ENCODE measurements at regions not wholly inside any gene's neighbourhood (a gene's known extent, or its start where the extent isn't known, plus 50 kb on each side); places are given as distances from the start of the nearest gene placed in this dataset.
"Not testable (repeated sequence)": the region's sequence is repeated elsewhere in the genome, so short reads cannot be mapped to it uniquely, and the experiment has no call there.

GRCh38 chrX:1140236-1140681 lies 72.2 kb downstream of the CRLF2 start:
- no peak for DNase-seq

GRCh38 chrX:1139185-1139500 lies 73.3 kb downstream of the CRLF2 start:
- no peak for DNase-seq

GRCh38 chrX:1138476-1139184 lies 73.8 kb downstream of the CRLF2 start:
- DNase-seq = no peak

GRCh38 chrX:1137531-1137930 lies 74.9 kb downstream of the CRLF2 start:
- no peak for DNase-seq

GRCh38 chrX:1136582-1136981 lies 75.9 kb downstream of the CRLF2 start:
- DNase-seq = not testable (repeated sequence)

GRCh38 chrX:1134976-1135375 lies 77.5 kb downstream of the CRLF2 start:
- DNase-seq = no peak

- DNase-seq = no peak
Measured at GRCh38 chrX:1134156-1134555, 78.3 kb downstream of the CRLF2 start.

GRCh38 chrX:1126738-1127137 lies 85.7 kb downstream of the CRLF2 start:
- DNase-seq = no peak

GRCh38 chrX:1124531-1124930 lies 87.9 kb downstream of the CRLF2 start:
- DNase-seq = no peak

GRCh38 chrX:1122851-1123250 lies 89.6 kb downstream of the CRLF2 start:
- not testable (repeated sequence) for DNase-seq

- DNase-seq = no peak
Measured at GRCh38 chrX:1119275-1119674, 93.2 kb downstream of the CRLF2 start.

GRCh38 chrX:1118572-1119199 lies 93.8 kb downstream of the CRLF2 start:
- no peak for DNase-seq

GRCh38 chrX:1115411-1115810 lies 97.0 kb downstream of the CRLF2 start:
- DNase-seq = not testable (repeated sequence)

- DNase-seq = no peak
Measured at GRCh38 chrX:1112321-1112720, 100.1 kb downstream of the CRLF2 start.

- no peak for DNase-seq
Measured at GRCh38 chrX:1111601-1112300, 100.7 kb downstream of the CRLF2 start.

- DNase-seq = no peak
Measured at GRCh38 chrX:1109580-1110119, 102.8 kb downstream of the CRLF2 start.

- DNase-seq = no peak
Measured at GRCh38 chrX:1108501-1109445, 103.7 kb downstream of the CRLF2 start.

- DNase-seq = no peak
Measured at GRCh38 chrX:1106478-1107210, 105.8 kb downstream of the CRLF2 start.

GRCh38 chrX:1105671-1106419 lies 106.6 kb downstream of the CRLF2 start:
- DNase-seq = no peak

- not testable (repeated sequence) for DNase-seq
Measured at GRCh38 chrX:1105031-1105430, 107.4 kb downstream of the CRLF2 start.

- DNase-seq = no peak
Measured at GRCh38 chrX:1103360-1103759, 109.1 kb downstream of the CRLF2 start.

Data from COR-L47 (cell line).